ENCODE measurements at regions not wholly inside any gene's neighbourhood (a gene's known extent, or its start where the extent isn't known, plus 50 kb on each side); places are given as distances from the start of the nearest gene placed in this dataset.

DNA sequence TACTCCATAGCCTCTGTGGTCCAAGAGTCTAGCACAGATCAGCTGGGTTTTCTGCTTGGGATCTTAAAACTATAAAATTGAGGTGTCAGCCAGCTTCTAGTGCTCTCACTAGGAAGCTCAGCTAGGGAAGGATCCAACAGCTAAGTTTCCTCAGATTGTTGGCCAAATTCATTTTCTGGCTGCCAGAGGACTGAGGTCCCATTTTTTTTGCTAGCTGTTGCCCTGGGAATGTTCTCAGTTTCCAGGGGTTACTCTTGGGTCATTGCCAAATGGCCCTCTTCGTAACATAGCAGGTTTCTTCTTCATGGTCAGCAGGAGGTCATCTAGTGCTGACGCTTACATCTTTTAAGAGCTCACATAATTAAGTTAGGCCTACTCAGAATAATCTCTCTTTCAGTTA is 2178.2 kb downstream of the ARAP2 start:
- Histone ChIP-seq H3K27me3 (no peaks in the 10 kb centered on the region), H3K4me1 (no peaks in the 10 kb centered on the region), H3K27ac (no peak overlapping the region), H3K36me3 (no peaks in the 10 kb centered on the region), H3K4me3 (no peak overlapping the region), H3K9me3 (no peaks in the 10 kb centered on the region)
- TF ChIP-seq, protein P1, sequence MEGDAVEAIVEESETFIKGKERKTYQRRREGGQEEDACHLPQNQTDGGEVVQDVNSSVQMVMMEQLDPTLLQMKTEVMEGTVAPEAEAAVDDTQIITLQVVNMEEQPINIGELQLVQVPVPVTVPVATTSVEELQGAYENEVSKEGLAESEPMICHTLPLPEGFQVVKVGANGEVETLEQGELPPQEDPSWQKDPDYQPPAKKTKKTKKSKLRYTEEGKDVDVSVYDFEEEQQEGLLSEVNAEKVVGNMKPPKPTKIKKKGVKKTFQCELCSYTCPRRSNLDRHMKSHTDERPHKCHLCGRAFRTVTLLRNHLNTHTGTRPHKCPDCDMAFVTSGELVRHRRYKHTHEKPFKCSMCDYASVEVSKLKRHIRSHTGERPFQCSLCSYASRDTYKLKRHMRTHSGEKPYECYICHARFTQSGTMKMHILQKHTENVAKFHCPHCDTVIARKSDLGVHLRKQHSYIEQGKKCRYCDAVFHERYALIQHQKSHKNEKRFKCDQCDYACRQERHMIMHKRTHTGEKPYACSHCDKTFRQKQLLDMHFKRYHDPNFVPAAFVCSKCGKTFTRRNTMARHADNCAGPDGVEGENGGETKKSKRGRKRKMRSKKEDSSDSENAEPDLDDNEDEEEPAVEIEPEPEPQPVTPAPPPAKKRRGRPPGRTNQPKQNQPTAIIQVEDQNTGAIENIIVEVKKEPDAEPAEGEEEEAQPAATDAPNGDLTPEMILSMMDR (IDR thresholded peaks at IDR 0.05 in 4 of 5, conservative IDR thresholded peaks at IDR 0.05 in 1 of 5), result no peak
- no peak for TF ChIP-seq POLR2A (IDR thresholded peaks at IDR 0.05)
- no peak for DNase-seq
- ATAC-seq, result no peak
- intact Hi-C loops (cut with DNase I; ENCODE audit: low total_unique reads), result no loop called here
- in situ Hi-C loops (cut with MboI; ENCODE audit: low sequenced_read_pairs in 4 of 4), result no loop called here

DNA sequence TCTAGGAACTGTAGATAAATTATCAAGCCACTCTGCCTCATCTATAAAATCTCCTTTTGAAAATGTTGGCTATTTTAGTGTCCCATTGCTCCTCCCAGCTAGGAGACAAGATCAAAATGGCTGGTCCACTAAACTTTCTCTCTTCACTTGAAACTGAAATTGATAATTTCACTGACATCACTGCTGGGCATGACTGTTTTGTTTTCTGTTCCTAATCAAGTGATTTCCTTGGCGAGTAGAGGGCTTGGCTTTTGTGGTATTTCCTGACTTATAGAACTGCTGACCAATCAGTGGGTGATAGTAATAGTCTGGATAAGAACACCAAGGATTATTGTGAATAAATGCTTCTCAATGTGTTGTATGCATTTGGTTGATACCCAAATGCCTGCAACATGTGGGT is 2152.9 kb downstream of the ARAP2 start:
- no peaks in the 10 kb centered on the region for H3K4me1 ChIP-seq
- H3K27ac ChIP-seq, result no peak overlapping the region
- ATAC-seq (no peak), DNase-seq (no peak)
- no peaks in the 10 kb centered on the region for H3K9me3 ChIP-seq
- H3K36me3 ChIP-seq, result no peaks in the 10 kb centered on the region
- intact Hi-C loops (cut with DNase I; ENCODE audit: low total_unique reads), result no loop called here
- H3K4me3 ChIP-seq, result no peak overlapping the region
- in situ Hi-C loops (cut with MboI; ENCODE audit: low sequenced_read_pairs in 4 of 4), result no loop called here
- no peaks in the 10 kb centered on the region for H3K27me3 ChIP-seq
- TF ChIP-seq, protein P1 (IDR thresholded peaks at IDR 0.05 in 4 of 5, conservative IDR thresholded peaks at IDR 0.05 in 1 of 5), result no peak
- no peak for TF ChIP-seq POLR2A (IDR thresholded peaks at IDR 0.05)

DNA sequence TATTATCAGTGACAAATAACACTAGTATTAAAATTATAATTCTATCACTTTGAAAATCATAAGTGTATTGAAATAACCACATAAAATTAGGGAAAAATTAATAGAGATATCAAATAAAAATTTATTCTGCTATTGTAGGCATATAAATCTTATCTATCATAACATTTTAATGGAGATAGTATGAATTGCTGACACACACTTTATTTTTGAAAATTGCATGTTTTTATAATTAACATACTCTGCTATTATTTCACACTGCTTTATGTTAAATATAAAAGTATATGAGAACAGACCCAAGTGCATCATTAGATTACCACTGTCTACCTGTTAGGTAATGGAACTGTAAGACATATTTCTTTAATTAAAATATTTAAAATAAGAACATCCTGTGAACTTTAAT is 2150.2 kb downstream of the ARAP2 start:
- H3K27me3 ChIP-seq, result no peaks in the 10 kb centered on the region
- intact Hi-C loops (cut with DNase I; ENCODE audit: low total_unique reads), result no loop called here
- H3K4me1 ChIP-seq, result no peaks in the 10 kb centered on the region
- no peak overlapping the region for H3K4me3 ChIP-seq
- H3K27ac ChIP-seq, result no peak overlapping the region
- TF ChIP-seq, protein P1 (IDR thresholded peaks at IDR 0.05 in 4 of 5, conservative IDR thresholded peaks at IDR 0.05 in 1 of 5), result no peak
- no peak for TF ChIP-seq POLR2A (IDR thresholded peaks at IDR 0.05)
- no peaks in the 10 kb centered on the region for H3K9me3 ChIP-seq
- in situ Hi-C loops (cut with MboI; ENCODE audit: low sequenced_read_pairs in 4 of 4), result no loop called here
- no peak for DNase-seq
- H3K36me3 ChIP-seq, result no peaks in the 10 kb centered on the region
- no peak for ATAC-seq

DNA sequence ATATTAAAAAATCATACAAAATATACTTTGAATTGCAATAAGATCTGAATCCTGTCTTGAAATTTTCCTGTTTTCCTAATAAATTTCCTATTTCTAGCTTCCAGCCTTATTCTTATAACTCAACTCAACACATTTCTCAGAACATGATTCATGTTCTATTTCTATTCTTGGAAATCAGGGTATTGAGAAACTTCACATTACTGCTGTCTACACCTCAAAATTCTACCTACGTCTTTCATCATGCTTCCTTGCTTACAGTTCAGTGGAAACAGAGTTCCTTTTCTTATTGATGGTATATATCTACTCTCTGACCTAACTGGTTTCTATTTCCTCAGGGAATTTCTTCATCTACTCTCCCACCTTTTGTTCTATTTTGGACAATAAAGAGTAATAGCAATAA is 2139.0 kb downstream of the ARAP2 start:
- no peaks in the 10 kb centered on the region for H3K27me3 ChIP-seq
- no peak overlapping the region for H3K4me3 ChIP-seq
- in situ Hi-C loops (cut with MboI; ENCODE audit: low sequenced_read_pairs in 4 of 4) (no loop called here), intact Hi-C loops (cut with DNase I; ENCODE audit: low total_unique reads) (no loop called here)
- ATAC-seq (no peak), DNase-seq (no peak)
- no peaks in the 10 kb centered on the region for H3K4me1 ChIP-seq
- H3K9me3 ChIP-seq, result no peaks in the 10 kb centered on the region
- no peak overlapping the region for H3K27ac ChIP-seq
- no peaks in the 10 kb centered on the region for H3K36me3 ChIP-seq
- TF ChIP-seq, protein P1 (IDR thresholded peaks at IDR 0.05 in 4 of 5, conservative IDR thresholded peaks at IDR 0.05 in 1 of 5), result no peak
- no peak for TF ChIP-seq POLR2A (IDR thresholded peaks at IDR 0.05)

DNA sequence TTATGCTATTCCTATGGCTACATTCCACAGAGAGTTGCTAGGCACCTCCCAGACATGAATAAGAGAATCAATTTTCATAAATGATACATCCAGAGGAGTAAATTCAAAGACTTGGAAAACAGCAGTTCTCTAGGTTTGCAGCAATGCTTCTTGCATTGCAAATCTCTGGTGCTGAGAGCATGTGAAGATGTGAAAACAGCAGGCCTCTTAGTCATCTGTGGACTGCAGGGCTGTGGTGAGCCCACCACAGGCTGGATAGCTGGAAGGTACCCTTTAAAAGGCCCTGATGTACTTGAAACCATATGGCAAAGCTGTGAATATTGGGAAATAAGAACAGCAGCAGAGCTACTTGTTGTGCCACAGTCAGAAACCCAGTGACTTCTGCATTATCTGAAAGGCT is 2135.9 kb downstream of the ARAP2 start:
- H3K27ac ChIP-seq, result no peak overlapping the region
- DNase-seq (no peak), ATAC-seq (no peak)
- no peak overlapping the region for H3K4me3 ChIP-seq
- no peaks in the 10 kb centered on the region for H3K36me3 ChIP-seq
- no peaks in the 10 kb centered on the region for H3K27me3 ChIP-seq
- in situ Hi-C loops (cut with MboI; ENCODE audit: low sequenced_read_pairs in 4 of 4) (no loop called here), intact Hi-C loops (cut with DNase I; ENCODE audit: low total_unique reads) (no loop called here)
- no peaks in the 10 kb centered on the region for H3K9me3 ChIP-seq
- H3K4me1 ChIP-seq, result no peaks in the 10 kb centered on the region
- TF ChIP-seq, protein P1 (IDR thresholded peaks at IDR 0.05 in 4 of 5, conservative IDR thresholded peaks at IDR 0.05 in 1 of 5), result no peak
